A549 (cell line): ENCODE measurements at regions not wholly inside any gene's neighbourhood (a gene's known extent, or its start where the extent isn't known, plus 50 kb on each side); places are given as distances from the start of the nearest gene placed in this dataset.

Source experiments
- BHLHE40 ChIP-seq: IDR thresholded peaks from 2 replicates; pipeline ENCODE4 v1.6.1; 2012; ENCODE audit warnings: low read depth, low read length, inconsistent platforms
- EP300 ChIP-seq, 2 experiments: fragments of >200 bp; sonication (Bioruptor Twin); formaldehyde crosslinking; IDR thresholded peaks; 2 replicates in 1 of 2; 3 replicates in 1 of 2; pipeline ENCODE4 v1.6.1; 2016 to 2017
- MYC ChIP-seq: IDR thresholded peaks from 2 replicates; pipeline ENCODE4 v1.6.1; 2012; ENCODE audit warnings: mild to moderate bottlenecking, inconsistent platforms, low read length, improper control_type of control experiment, borderline replicate concordance
- POLR2A ChIP-seq: IDR thresholded peaks from 2 replicates; pipeline ENCODE4 v1.6.1; 2012; ENCODE audit warnings: mild to moderate bottlenecking, low read length
- RAD21 ChIP-seq, 2 experiments: fragments of >200 bp in 1 of 2; sonication (Bioruptor Twin) in 1 of 2; formaldehyde crosslinking in 1 of 2; IDR thresholded peaks in 1 of 2; conservative IDR thresholded peaks in 1 of 2; 2 replicates in 1 of 2; 3 replicates in 1 of 2; pipeline ENCODE4 v1.6.1; 2012 to 2018; ENCODE audit warnings: inconsistent platforms in 1 of 2
- TF ChIP-seq, protein P1 (sequence below): fragments of >200 bp; sonication (Bioruptor Twin); formaldehyde crosslinking; IDR thresholded peaks from 3 replicates; pipeline ENCODE4 v1.5.1; 2016

DNA sequence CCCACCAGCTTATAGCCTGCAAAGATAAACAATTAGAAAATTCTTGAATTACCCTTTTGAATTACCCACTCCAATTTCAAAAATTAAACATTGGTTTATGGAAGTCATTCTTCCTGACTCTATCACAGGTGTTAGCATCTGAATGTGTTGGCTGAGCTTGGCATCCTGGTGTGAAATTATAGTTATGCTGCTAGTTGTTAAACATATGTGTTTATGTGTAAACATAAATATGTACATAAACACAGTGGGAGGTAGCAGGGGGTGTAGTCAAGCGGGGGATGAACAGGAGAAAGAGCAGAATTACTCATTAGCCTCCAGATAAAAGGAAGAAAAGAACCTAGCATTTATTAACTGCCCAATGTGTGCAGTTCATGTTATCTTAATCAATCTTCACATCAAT is 530.2 kb downstream of the MCTP2 start:
- no peak for TF ChIP-seq EP300 (IDR thresholded peaks at IDR 0.05)
- TF ChIP-seq MYC: no peak
- TF ChIP-seq, protein P1, sequence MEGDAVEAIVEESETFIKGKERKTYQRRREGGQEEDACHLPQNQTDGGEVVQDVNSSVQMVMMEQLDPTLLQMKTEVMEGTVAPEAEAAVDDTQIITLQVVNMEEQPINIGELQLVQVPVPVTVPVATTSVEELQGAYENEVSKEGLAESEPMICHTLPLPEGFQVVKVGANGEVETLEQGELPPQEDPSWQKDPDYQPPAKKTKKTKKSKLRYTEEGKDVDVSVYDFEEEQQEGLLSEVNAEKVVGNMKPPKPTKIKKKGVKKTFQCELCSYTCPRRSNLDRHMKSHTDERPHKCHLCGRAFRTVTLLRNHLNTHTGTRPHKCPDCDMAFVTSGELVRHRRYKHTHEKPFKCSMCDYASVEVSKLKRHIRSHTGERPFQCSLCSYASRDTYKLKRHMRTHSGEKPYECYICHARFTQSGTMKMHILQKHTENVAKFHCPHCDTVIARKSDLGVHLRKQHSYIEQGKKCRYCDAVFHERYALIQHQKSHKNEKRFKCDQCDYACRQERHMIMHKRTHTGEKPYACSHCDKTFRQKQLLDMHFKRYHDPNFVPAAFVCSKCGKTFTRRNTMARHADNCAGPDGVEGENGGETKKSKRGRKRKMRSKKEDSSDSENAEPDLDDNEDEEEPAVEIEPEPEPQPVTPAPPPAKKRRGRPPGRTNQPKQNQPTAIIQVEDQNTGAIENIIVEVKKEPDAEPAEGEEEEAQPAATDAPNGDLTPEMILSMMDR: no peak
- TF ChIP-seq BHLHE40: no peak
- TF ChIP-seq RAD21 (conservative IDR thresholded peaks at IDR 0.05 in 1 of 2, IDR thresholded peaks at IDR 0.05 in 1 of 2): no peak
- TF ChIP-seq POLR2A: no peak
